SK-N-MC (cell line): ENCODE measurements at regions not wholly inside any gene's neighbourhood (a gene's known extent, or its start where the extent isn't known, plus 50 kb on each side); places are given as distances from the start of the nearest gene placed in this dataset.

ENCODE experiments used
- EZH2 ChIP-seq: fragments of 200-600 bp; sonication (generic); IDR thresholded peaks from one replicate; pipeline ENCODE4 v1.6.1; 2017; ENCODE audit warnings: antibody characterized with exemption
- FOXP2 ChIP-seq: optimal IDR thresholded peaks from 2 replicates; pipeline ENCODE3; 2011; ENCODE audit warnings: mild to moderate bottlenecking, moderate library complexity; ENCODE audit not compliant: insufficient read depth; ENCODE audit errors: extremely low read length, control extremely low read depth
- POLR2AphosphoS5 ChIP-seq: IDR thresholded peaks from 2 replicates; pipeline ENCODE4 v1.6.1; 2012; ENCODE audit warnings: mild to moderate bottlenecking, low read depth, low read length, borderline replicate concordance

DNA sequence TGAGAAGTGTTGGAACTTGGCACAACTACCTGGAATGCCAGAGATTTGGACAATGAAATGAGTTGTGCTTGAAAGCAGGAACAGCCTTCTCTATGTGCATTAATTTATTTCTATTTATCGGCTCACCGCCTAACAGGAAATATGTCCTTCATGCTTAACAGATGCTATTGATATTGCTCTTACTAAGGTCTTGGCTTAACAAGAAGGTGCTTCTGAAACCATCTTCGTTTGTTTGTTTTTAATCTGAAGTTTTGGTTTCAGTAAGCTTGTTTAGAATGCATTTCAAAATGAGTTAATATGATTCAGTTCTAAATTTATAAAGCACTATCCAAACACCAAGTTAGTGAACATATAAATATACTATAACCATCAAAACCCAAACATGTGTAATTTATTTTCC, 898.3 kb upstream of the B3GALT2 start:
- no peak for TF ChIP-seq POLR2AphosphoS5
- no peak for TF ChIP-seq EZH2
- TF ChIP-seq FOXP2, result no peak
